DMS53 (cell line): ENCODE measurements at regions not wholly inside any gene's neighbourhood (a gene's known extent, or its start where the extent isn't known, plus 50 kb on each side); places are given as distances from the start of the nearest gene placed in this dataset.
A peak's percentile ranks its signal among the peaks of the same experiment; 100 is the strongest.

ENCODE experiments used
- DNase-seq: peaks from one replicate; lab custom pipeline; 2025; lab: John Stamatoyannopoulos, UW

- no peak for DNase-seq
Measured at GRCh38 chr2:147792966-147793617, 51.7 kb upstream of the ACVR2A start.

- peak; percentile 48 for DNase-seq
Measured at GRCh38 chr2:147790580-147790979, 54.2 kb upstream of the ACVR2A start.

DNA sequence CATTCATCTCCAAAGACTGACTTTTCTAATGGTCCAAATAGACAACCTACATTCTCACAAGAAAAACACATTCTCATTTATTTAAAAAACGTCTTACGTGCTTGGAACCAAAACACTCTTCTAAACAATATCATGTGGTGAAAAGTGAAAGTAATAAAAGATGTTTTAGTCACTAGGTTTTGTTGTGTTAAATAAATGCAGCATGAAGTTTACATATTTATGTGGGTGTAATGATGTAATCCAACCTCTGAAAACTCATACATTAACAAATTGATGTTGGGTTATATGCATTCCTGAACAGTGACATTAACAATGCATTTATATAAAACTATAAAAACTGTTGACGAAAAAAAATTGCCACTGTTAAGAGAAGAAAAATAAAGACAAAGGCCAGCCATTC is 55.1 kb upstream of the ACVR2A start:
- no peak for DNase-seq

GRCh38 chr2:147789287-147789686 is 55.5 kb upstream of the ACVR2A start:
- DNase-seq: no peak

GRCh38 chr2:147782141-147782930 is 62.5 kb upstream of the ACVR2A start:
- DNase-seq: no peak

- no peak for DNase-seq
Measured at GRCh38 chr2:147779440-147779839, 65.4 kb upstream of the ACVR2A start.

DNA sequence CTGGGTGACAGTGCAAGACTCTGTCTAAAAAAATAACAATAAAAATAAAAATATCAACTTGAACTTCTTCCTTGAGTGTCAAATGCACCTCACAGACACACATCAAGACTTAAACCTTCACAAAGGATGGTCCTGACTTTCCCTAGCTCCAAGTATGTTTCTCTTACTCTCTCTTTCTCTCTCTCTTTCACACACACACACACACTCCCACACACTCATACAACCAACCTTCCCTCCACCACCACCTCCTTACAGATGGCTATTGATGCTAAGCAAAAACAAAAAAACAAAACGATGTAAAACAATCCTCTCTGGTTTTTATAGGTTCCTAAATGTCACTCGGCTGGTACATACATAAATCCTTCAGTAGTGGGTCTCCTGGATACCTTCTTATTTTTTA is 67.4 kb upstream of the ACVR2A start:
- DNase-seq: no peak

GRCh38 chr2:147774805-147775204 is 70.0 kb upstream of the ACVR2A start:
- no peak for DNase-seq

GRCh38 chr2:147773479-147773878 is 71.3 kb upstream of the ACVR2A start:
- DNase-seq: no peak

GRCh38 chr2:147772781-147773180 is 72.0 kb upstream of the ACVR2A start:
- DNase-seq: no peak

- no peak for DNase-seq
Measured at GRCh38 chr2:147763861-147764260, 81.0 kb upstream of the ACVR2A start.

GRCh38 chr2:147760984-147761383 is 83.8 kb upstream of the ACVR2A start:
- no peak for DNase-seq

DNA sequence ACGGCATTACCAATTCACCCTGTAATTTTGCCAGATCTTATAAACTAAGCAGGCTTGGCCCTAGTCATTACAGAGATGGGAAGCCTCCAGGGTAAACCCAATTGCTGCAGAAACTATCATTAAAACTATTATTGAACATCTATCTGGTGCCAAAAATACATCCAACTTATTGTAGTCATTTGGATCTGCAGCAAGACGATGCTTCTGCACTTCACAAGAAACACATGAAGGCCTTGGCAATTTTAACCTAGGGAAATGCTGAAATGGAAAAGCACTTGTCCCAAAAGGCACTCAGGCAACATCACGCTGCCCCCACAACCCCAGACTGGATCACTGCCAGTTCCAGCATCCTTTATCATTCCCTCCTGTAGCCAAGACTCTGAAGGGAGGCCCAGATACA is 85.3 kb upstream of the ACVR2A start:
- DNase-seq: no peak

- no peak for DNase-seq
Measured at GRCh38 chr2:147758821-147759220, 86.0 kb upstream of the ACVR2A start.

DNA sequence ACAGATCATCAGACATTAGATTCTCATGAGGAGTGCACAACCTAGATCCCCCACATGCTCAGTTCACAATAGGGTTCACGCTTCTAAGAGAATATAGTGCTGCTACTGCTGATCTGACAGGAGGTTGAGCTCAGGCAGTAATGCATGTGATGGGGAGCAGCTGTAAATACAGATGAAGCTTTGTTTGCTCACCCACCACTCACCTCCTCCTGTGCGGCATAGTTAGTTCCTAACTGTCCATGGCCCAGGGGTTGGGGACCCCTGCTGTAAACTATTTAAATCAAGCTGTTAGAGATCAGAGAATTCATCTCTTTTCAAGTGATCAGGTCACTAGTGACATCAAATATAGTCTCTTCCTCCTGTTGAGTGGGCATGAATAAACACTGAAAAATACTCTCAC is 88.8 kb upstream of the ACVR2A start:
- DNase-seq: no peak

- no peak for DNase-seq
Measured at GRCh38 chr2:147740211-147740927, 104.5 kb upstream of the ACVR2A start.

- no peak for DNase-seq
Measured at GRCh38 chr2:147739508-147739907, 105.3 kb upstream of the ACVR2A start.

- no peak for DNase-seq
Measured at GRCh38 chr2:147718831-147719230, 126.0 kb upstream of the ACVR2A start.

DNA sequence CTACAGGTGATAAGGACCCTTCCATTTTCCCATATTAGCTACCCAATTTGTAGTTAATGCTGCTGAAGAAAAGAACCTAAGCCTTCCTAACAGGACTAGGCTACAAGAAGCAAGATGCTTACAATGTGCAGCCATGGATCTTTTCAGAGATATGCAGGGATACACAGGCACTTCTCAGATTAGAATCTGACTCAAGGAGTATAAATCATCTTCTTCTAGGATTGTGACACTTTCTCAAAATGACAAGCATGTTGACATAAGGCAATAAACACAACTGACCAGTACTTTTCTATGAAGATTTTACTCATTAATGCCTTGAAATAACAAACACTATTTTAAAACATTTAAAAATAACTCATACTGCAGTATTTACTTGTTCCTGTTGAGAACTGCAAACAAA is 127.9 kb upstream of the ACVR2A start:
- DNase-seq: no peak

DNA sequence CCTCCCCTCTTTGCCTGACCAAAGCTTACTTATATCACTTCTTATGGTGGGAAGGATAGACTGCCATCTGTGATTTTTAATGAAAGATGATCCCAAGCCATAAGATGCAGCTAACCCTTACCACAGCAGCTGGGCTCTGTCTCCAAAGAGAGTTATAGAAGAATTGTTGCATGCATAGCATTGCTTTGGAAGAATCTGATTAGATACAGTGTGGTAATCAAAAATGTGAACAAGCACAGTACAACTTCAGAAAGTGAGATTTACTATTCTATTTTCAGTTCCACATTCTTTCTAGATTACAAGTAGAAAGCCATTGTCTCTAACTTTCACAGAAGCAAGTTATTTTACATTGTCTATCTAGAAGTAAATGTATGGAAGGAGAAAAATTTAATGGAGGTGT is 129.0 kb upstream of the ACVR2A start:
- DNase-seq: no peak

GRCh38 chr2:147714582-147714981 is 130.2 kb upstream of the ACVR2A start:
- DNase-seq: no peak

- no peak for DNase-seq
Measured at GRCh38 chr2:147713349-147713748, 131.5 kb upstream of the ACVR2A start.

DNA sequence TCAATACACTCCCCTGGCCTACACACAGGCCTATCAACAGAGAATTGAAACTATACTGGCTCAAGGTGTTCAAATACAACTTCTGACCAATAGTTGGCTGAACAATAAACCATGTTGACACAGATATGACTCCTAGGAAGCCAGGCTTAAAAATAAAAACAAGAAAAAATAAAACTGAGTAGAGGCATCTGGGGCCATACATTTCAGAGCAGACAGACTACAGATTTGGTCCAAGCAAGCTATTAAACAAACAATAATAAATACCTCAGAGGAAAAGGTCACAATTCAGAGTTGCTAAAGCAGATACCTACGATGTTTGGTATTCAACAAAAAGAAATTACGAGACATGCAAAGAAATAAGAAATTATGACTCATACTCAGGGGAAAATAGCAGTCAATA is 132.8 kb upstream of the ACVR2A start:
- no peak for DNase-seq
